Astrocyte of the cerebellum (primary cell): ENCODE measurements at regions not wholly inside any gene's neighbourhood (a gene's known extent, or its start where the extent isn't known, plus 50 kb on each side); places are given as distances from the start of the nearest gene placed in this dataset.
A peak's percentile ranks its signal among the peaks of the same experiment; 100 is the strongest.
"Not testable (repeated sequence)": the region's sequence is repeated elsewhere in the genome, so short reads cannot be mapped to it uniquely, and the experiment has no call there.

Experiments used
- DNase-seq: peaks from one replicate; pipeline ENCODE4 v3.0.0-alpha.2; 2011; ENCODE audit warnings: low read depth
- H3K4me3 ChIP-seq: 2 replicates; pipeline ENCODE4 v1.5.1; 2011; ENCODE audit warnings: mild to moderate bottlenecking, low read depth, low read length, moderate library complexity
- CTCF ChIP-seq: IDR thresholded peaks from 2 replicates; pipeline ENCODE4 v1.5.1; 2012; ENCODE audit warnings: low read length, low read depth, moderate library complexity, mild to moderate bottlenecking; ENCODE audit errors: missing control alignments
- in situ Hi-C: cut with HindIII; loops from 2 replicates; pipeline ENCODE4 v1.10.0; 2017; ENCODE audit warnings: low sequenced_read_pairs

GRCh38 chr5:50343715-50344114, 97.4 kb downstream of the EMB start:
- no peak for DNase-seq
- in situ Hi-C loops: no loop called here
- no peak for TF ChIP-seq CTCF
- no peak overlapping the region for H3K4me3 ChIP-seq

- DNase-seq: no peak
- no peak overlapping the region for H3K4me3 ChIP-seq
- no peak for TF ChIP-seq CTCF
- in situ Hi-C loops: no loop called here
These were observed 100.3 kb downstream of the EMB start for GRCh38 chr5:50340757-50341156.

- in situ Hi-C loops, H3K4me3 ChIP-seq, DNase-seq: not testable (repeated sequence)
These were observed 110.5 kb downstream of the EMB start for GRCh38 chr5:50330633-50331032.

- in situ Hi-C loops: no loop called here
- DNase-seq: no peak
- TF ChIP-seq CTCF: no peak
- H3K4me3 ChIP-seq: no peak overlapping the region
These were observed 112.8 kb downstream of the EMB start for GRCh38 chr5:50328193-50328729.

GRCh38 chr5:50325237-50325832, 115.8 kb downstream of the EMB start:
- TF ChIP-seq CTCF: peak; percentile 28
- in situ Hi-C loops: no loop called here
- DNase-seq: peak; percentile 6
- no peak overlapping the region for H3K4me3 ChIP-seq

GRCh38 chr5:50320131-50320749, 120.8 kb downstream of the EMB start:
- H3K4me3 ChIP-seq: no peak overlapping the region
- DNase-seq: no peak
- no peak for TF ChIP-seq CTCF
- in situ Hi-C loops: no loop called here

- in situ Hi-C loops: no loop called here
- H3K4me3 ChIP-seq: no peak overlapping the region
- TF ChIP-seq CTCF: no peak
- no peak for DNase-seq
These were observed 122.9 kb downstream of the EMB start for GRCh38 chr5:50318220-50318619.

- DNase-seq, H3K4me3 ChIP-seq, in situ Hi-C loops: not testable (repeated sequence)
These were observed 134.6 kb downstream of the EMB start for GRCh38 chr5:50306488-50306887.
